Endodermal cell (in vitro differentiated cells): ENCODE measurements at regions not wholly inside any gene's neighbourhood (a gene's known extent, or its start where the extent isn't known, plus 50 kb on each side); places are given as distances from the start of the nearest gene placed in this dataset.

Experiments used
- DNase-seq: peaks from one replicate; pipeline ENCODE4 v3.0.0-alpha.2; 2017
- H3K27ac ChIP-seq: 2 replicates; pipeline ENCODE4 v1.5.1; 2013; ENCODE audit warnings: mild to moderate bottlenecking, low read depth, low read length, moderate library complexity
- H3K27me3 ChIP-seq: 2 replicates; pipeline ENCODE4 v1.6.1; 2013; ENCODE audit warnings: mild to moderate bottlenecking, low read length, moderate library complexity; ENCODE audit not compliant: insufficient read depth, control insufficient read depth, poor library complexity, severe bottlenecking
- H3K36me3 ChIP-seq: 2 replicates; pipeline ENCODE4 v1.7.0; 2013; ENCODE audit warnings: mild to moderate bottlenecking, low read length, moderate library complexity; ENCODE audit not compliant: control insufficient read depth, insufficient read depth
- H3K4me1 ChIP-seq: one replicate; pipeline ENCODE4 v1.7.0; 2013; ENCODE audit warnings: low read length; ENCODE audit not compliant: control insufficient read depth, insufficient read depth
- H3K4me3 ChIP-seq: 2 replicates; pipeline ENCODE4 v1.5.1; 2013; ENCODE audit warnings: mild to moderate bottlenecking, low read length, moderate library complexity
- H3K9ac ChIP-seq: 2 replicates; pipeline ENCODE4 v1.6.1; 2013; ENCODE audit warnings: mild to moderate bottlenecking, low read length, moderate library complexity; ENCODE audit not compliant: poor library complexity, severe bottlenecking; ENCODE audit errors: extremely low read depth
- H3K9me3 ChIP-seq: 2 replicates; pipeline ENCODE4 v1.6.1; 2013; ENCODE audit warnings: mild to moderate bottlenecking, low read length, moderate library complexity; ENCODE audit not compliant: control insufficient read depth
- H3K27ac Mint-ChIP-seq: 2 replicates; pipeline ENCODE4 v1.8.0; 2020; ENCODE audit warnings: mixed read lengths
- H3K27me3 Mint-ChIP-seq: 2 replicates; pipeline ENCODE4 v1.8.0; 2021; ENCODE audit warnings: mild to moderate bottlenecking, mixed read lengths; ENCODE audit not compliant: insufficient read depth
- H3K36me3 Mint-ChIP-seq: 2 replicates; pipeline ENCODE4 v1.8.0; 2020; ENCODE audit warnings: low read depth, mixed read lengths
- H3K4me1 Mint-ChIP-seq: 2 replicates; pipeline ENCODE4 v1.8.0; 2020; ENCODE audit warnings: mixed read lengths
- H3K4me3 Mint-ChIP-seq: 2 replicates; pipeline ENCODE4 v1.8.0; 2020; ENCODE audit warnings: mild to moderate bottlenecking, moderate library complexity, mixed read lengths
- H3K9me3 Mint-ChIP-seq: 2 replicates; pipeline ENCODE4 v1.8.0; 2020; ENCODE audit warnings: mild to moderate bottlenecking, mixed read lengths
- CTCF ChIP-seq: fragments of 200-600 bp; sonication (generic); conservative IDR thresholded peaks from 2 replicates; pipeline ENCODE4 v1.5.0; 2021; ENCODE audit warnings: antibody characterized with exemption, mild to moderate bottlenecking
- WGBS, 2 experiments: methylation state at CpG; one replicate each; pipeline versions ENCODE4 v1.1.5 to v1.1.7; 2013; ENCODE audit warnings: missing lambda C conversion rate in 2 of 2, mixed read lengths in 1 of 2; ENCODE audit not compliant: insufficient coverage in 1 of 2, insufficient read length in 1 of 2; 5-methylcytosine and 5-hydroxymethylcytosine counted together

DNA sequence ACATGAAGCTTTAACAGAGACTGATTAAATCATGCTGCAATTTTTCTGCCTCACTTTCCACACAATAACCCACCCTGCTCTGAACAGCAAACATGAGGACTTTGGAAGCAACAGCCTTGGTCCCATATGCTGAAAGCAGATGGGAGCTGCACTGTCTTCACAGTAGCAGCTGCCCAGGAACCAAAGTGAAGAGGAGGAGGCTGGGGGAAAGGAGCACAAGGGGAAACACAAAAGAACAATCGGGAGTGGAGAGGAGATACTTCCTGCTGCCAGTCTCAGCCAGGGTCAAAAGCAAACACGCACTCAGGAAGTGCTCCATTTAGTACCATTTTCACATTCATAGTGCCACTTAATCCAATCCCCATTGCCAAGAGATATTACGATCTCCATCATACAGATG lies 183.3 kb upstream of the PUM3 start:
- no peak overlapping the region for H3K4me3 ChIP-seq
- H3K27ac ChIP-seq = no peak overlapping the region
- Mint-ChIP-seq H3K4me1 (no peaks in the 10 kb centered on the region), H3K27ac (no peak overlapping the region), H3K27me3 (no peaks in the 10 kb centered on the region), H3K4me3 (no peak overlapping the region), H3K9me3 (no peaks in the 10 kb centered on the region), H3K36me3 (no peaks in the 10 kb centered on the region)
- DNase-seq = no peak
- TF ChIP-seq CTCF = no peak
- H3K9me3 ChIP-seq = no peaks in the 10 kb centered on the region
- no peaks in the 10 kb centered on the region for H3K36me3 ChIP-seq
- WGBS, 2 experiments = 80 to 84% methylated on average over 1 to 3 of the region's 3 CpGs
- H3K27me3 ChIP-seq = no peaks in the 10 kb centered on the region
- no peaks in the 10 kb centered on the region for H3K4me1 ChIP-seq
- H3K9ac ChIP-seq = no peak overlapping the region

GRCh38 chr9:3023449-3023848 lies 179.6 kb upstream of the PUM3 start:
- H3K9me3 Mint-ChIP-seq = no peaks in the 10 kb centered on the region
- H3K9me3 ChIP-seq = no peaks in the 10 kb centered on the region
- H3K27me3 Mint-ChIP-seq = no peaks in the 10 kb centered on the region
- no peak overlapping the region for H3K4me3 Mint-ChIP-seq
- no peaks in the 10 kb centered on the region for H3K4me1 ChIP-seq
- H3K27ac Mint-ChIP-seq = no peak overlapping the region
- WGBS, 2 experiments = 86 to 100% methylated on average over 2 to 3 of the region's 3 CpGs
- H3K9ac ChIP-seq = no peak overlapping the region
- H3K4me3 ChIP-seq = no peak overlapping the region
- no peaks in the 10 kb centered on the region for H3K36me3 ChIP-seq
- H3K27me3 ChIP-seq = no peaks in the 10 kb centered on the region
- no peak overlapping the region for H3K27ac ChIP-seq
- peaks cover 12% of the 10 kb centered on the region for H3K4me1 Mint-ChIP-seq
- H3K36me3 Mint-ChIP-seq = no peaks in the 10 kb centered on the region
- TF ChIP-seq CTCF = no peak
- DNase-seq = no peak

DNA sequence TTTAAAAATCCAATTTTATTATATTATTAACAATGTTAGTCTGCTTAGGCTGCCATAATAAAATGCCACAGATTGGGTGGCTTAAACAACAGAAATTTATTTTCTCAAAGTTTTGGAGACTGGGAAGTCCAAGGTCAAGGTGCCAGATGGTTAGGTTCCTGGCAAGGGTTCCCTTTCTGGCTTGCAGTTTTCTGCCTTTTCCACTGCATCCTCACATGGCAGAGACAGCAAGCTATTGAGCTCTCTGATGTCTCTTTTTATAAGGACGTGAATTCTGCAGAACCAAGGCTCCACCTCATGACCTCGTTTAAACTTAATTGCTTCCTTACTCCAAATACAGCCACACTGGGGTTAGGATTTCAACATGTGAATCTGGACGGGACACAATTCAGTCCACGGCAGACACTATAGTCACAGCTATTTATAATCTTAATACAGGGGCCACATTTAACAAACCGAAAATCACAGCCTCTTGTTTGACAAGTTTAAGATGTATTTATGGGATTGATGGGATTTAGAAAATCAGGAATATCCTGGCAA lies 174.9 kb upstream of the PUM3 start:
- Histone ChIP-seq H3K36me3 (no peaks in the 10 kb centered on the region), H3K9me3 (no peaks in the 10 kb centered on the region), H3K27ac (no peak overlapping the region), H3K9ac (no peak overlapping the region), H3K4me1 (no peaks in the 10 kb centered on the region), H3K4me3 (no peak overlapping the region), H3K27me3 (no peaks in the 10 kb centered on the region)
- Mint-ChIP-seq H3K27ac (no peak overlapping the region), H3K4me1 (peaks cover 12% of the 10 kb centered on the region), H3K36me3 (no peaks in the 10 kb centered on the region), H3K9me3 (no peaks in the 10 kb centered on the region), H3K4me3 (no peak overlapping the region), H3K27me3 (no peaks in the 10 kb centered on the region)
- WGBS, 2 experiments = 90% methylated on average over 5 of the region's 5 CpGs; no CpG with 5 or more reads in 1 of the 2 experiments
- no peak for TF ChIP-seq CTCF
- no peak for DNase-seq
